HCEC 1CT (cell line): ENCODE measurements at regions not wholly inside any gene's neighbourhood (a gene's known extent, or its start where the extent isn't known, plus 50 kb on each side); places are given as distances from the start of the nearest gene placed in this dataset.
"Not testable (repeated sequence)": the region's sequence is repeated elsewhere in the genome, so short reads cannot be mapped to it uniquely, and the experiment has no call there.

Experiments
- DNase-seq: peaks from one replicate; pipeline ENCODE4 v3.0.0-alpha.2; 2017

GRCh38 chr1:81314513-81315233, 486.1 kb upstream of the ADGRL2 start:
- DNase-seq = no peak

- DNase-seq = no peak
Measured at GRCh38 chr1:81313289-81313688, 487.4 kb upstream of the ADGRL2 start.

GRCh38 chr1:81312272-81312754, 488.4 kb upstream of the ADGRL2 start:
- no peak for DNase-seq

- no peak for DNase-seq
Measured at GRCh38 chr1:81310250-81310649, 490.5 kb upstream of the ADGRL2 start.

GRCh38 chr1:81308191-81308590, 492.5 kb upstream of the ADGRL2 start:
- no peak for DNase-seq

- DNase-seq = no peak
Measured at GRCh38 chr1:81307786-81308185, 492.9 kb upstream of the ADGRL2 start.

- DNase-seq = peak; percentile 44
Measured at GRCh38 chr1:81305997-81306452, 494.7 kb upstream of the ADGRL2 start.

- peak; percentile 6 for DNase-seq
Measured at GRCh38 chr1:81304187-81304586, 496.5 kb upstream of the ADGRL2 start.

- DNase-seq = no peak
Measured at GRCh38 chr1:81299892-81300291, 500.8 kb upstream of the ADGRL2 start.

GRCh38 chr1:81298266-81298665, 502.5 kb upstream of the ADGRL2 start:
- DNase-seq = no peak

- DNase-seq = no peak
Measured at GRCh38 chr1:81296601-81297000, 504.1 kb upstream of the ADGRL2 start.

- DNase-seq = no peak
Measured at GRCh38 chr1:81290326-81290725, 510.4 kb upstream of the ADGRL2 start.

GRCh38 chr1:81288689-81289088, 512.0 kb upstream of the ADGRL2 start:
- no peak for DNase-seq

GRCh38 chr1:81287411-81288080, 513.2 kb upstream of the ADGRL2 start:
- DNase-seq = no peak

GRCh38 chr1:81270051-81270450, 530.7 kb upstream of the ADGRL2 start:
- no peak for DNase-seq

- DNase-seq = no peak
Measured at GRCh38 chr1:81264976-81265375, 535.8 kb upstream of the ADGRL2 start.

- no peak for DNase-seq
Measured at GRCh38 chr1:81259625-81260411, 540.9 kb upstream of the ADGRL2 start.

- DNase-seq = no peak
Measured at GRCh38 chr1:81254560-81254959, 546.2 kb upstream of the ADGRL2 start.

- no peak for DNase-seq
Measured at GRCh38 chr1:81254068-81254467, 546.7 kb upstream of the ADGRL2 start.

GRCh38 chr1:81252471-81253151, 548.1 kb upstream of the ADGRL2 start:
- no peak for DNase-seq

- DNase-seq = not testable (repeated sequence)
Measured at GRCh38 chr1:81250825-81251224, 549.9 kb upstream of the ADGRL2 start.

GRCh38 chr1:81245084-81245715, 555.5 kb upstream of the ADGRL2 start:
- not testable (repeated sequence) for DNase-seq
